ENCODE measurements at regions not wholly inside any gene's neighbourhood (a gene's known extent, or its start where the extent isn't known, plus 50 kb on each side); places are given as distances from the start of the nearest gene placed in this dataset.

DNA sequence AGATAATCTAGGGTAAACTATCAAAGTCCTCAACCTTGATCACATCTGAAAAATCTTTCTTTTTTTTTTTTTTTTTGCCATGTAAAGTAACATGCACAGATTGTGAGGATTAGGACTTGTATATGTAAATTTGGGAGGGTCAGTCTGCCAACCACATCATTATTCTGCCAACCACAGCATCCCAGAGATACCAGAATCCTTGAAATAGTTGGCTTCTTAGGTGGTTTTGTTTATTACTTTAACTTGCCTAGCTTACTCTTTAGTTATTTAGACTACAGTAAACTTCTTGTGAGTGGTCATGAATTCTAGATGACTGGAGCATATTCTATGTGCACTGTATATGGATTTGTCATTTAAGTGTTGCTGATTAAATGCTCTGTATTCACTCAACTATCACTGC lies 242.1 kb upstream of the RBMS1 start:
- Histone ChIP-seq H3K4me1 (ENCODE audit: control insufficient read depth in 2 of 2, insufficient read depth in 2 of 2, low read length in 1 of 2) (no peaks in the 10 kb centered on the region), H3K27ac (ENCODE audit: low read depth in 2 of 2, low read length in 1 of 2) (no peak overlapping the region), H3K4me3 (ENCODE audit: low read depth in 1 of 2, low read length in 2 of 2) (no peak overlapping the region), H3K9me3 (ENCODE audit: control insufficient read depth in 2 of 2, insufficient read depth in 1 of 2, low read depth in 1 of 2, low read length in 1 of 2) (no peaks in the 10 kb centered on the region), H3K36me3 (ENCODE audit: control insufficient read depth in 2 of 2, insufficient read depth in 2 of 2, low read length in 1 of 2) (no peaks in the 10 kb centered on the region), H3K27me3 (ENCODE audit: control insufficient read depth in 1 of 2, insufficient read depth in 2 of 2, low read length in 2 of 2) (no peaks in the 10 kb centered on the region)

- H3K4me3 ChIP-seq (ENCODE audit: low read depth in 1 of 2, low read length in 2 of 2): no peak overlapping the region
- 79 to 85% methylated on average over 3 of the region's 3 CpGs for WGBS, 2 donors
- H3K36me3 ChIP-seq (ENCODE audit: control insufficient read depth in 2 of 2, insufficient read depth in 2 of 2, low read length in 1 of 2): no peaks in the 10 kb centered on the region
- H3K9me3 ChIP-seq (ENCODE audit: control insufficient read depth in 2 of 2, insufficient read depth in 1 of 2, low read depth in 1 of 2, low read length in 1 of 2): no peaks in the 10 kb centered on the region
- no peaks in the 10 kb centered on the region for H3K27me3 ChIP-seq (ENCODE audit: control insufficient read depth in 1 of 2, insufficient read depth in 2 of 2, low read length in 2 of 2)
- no peak overlapping the region for H3K27ac ChIP-seq (ENCODE audit: low read depth in 2 of 2, low read length in 1 of 2)
- H3K4me1 ChIP-seq (ENCODE audit: control insufficient read depth in 2 of 2, insufficient read depth in 2 of 2, low read length in 1 of 2): no peaks in the 10 kb centered on the region
Observed at GRCh38 chr2:160736148-160737028, 242.8 kb upstream of the RBMS1 start.

DNA sequence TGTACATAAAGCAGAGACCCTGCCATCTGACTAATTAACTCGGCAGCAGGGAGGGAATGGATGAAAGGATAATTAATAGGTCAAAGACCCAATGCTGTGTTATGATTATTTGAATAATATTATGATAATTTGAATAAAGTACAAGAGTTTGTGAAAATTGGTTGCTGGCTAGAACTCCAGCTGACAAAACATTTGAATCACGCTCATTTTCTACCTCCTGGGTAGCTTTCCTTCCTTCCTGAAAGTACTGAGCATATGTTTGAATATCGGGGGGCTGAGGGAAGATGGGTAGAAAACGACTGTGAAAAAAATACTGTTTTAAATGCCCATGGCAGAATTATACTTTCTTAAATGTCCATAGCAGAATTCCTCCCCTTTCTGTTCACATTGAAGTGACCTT lies 243.6 kb upstream of the RBMS1 start:
- H3K36me3 ChIP-seq (ENCODE audit: control insufficient read depth in 2 of 2, insufficient read depth in 2 of 2, low read length in 1 of 2): no peaks in the 10 kb centered on the region
- H3K9me3 ChIP-seq (ENCODE audit: control insufficient read depth in 2 of 2, insufficient read depth in 1 of 2, low read depth in 1 of 2, low read length in 1 of 2): no peaks in the 10 kb centered on the region
- no peaks in the 10 kb centered on the region for H3K4me1 ChIP-seq (ENCODE audit: control insufficient read depth in 2 of 2, insufficient read depth in 2 of 2, low read length in 1 of 2)
- no peak overlapping the region for H3K27ac ChIP-seq (ENCODE audit: low read depth in 2 of 2, low read length in 1 of 2)
- WGBS, 2 donors: 69% methylated on average over 4 of the region's 4 CpGs
- H3K4me3 ChIP-seq (ENCODE audit: low read depth in 1 of 2, low read length in 2 of 2): no peak overlapping the region
- no peaks in the 10 kb centered on the region for H3K27me3 ChIP-seq (ENCODE audit: control insufficient read depth in 1 of 2, insufficient read depth in 2 of 2, low read length in 2 of 2)

GRCh38 chr2:160741271-160741670 lies 247.7 kb upstream of the RBMS1 start:
- Histone ChIP-seq H3K4me1 (ENCODE audit: control insufficient read depth in 2 of 2, insufficient read depth in 2 of 2, low read length in 1 of 2) (no peaks in the 10 kb centered on the region), H3K27me3 (ENCODE audit: control insufficient read depth in 1 of 2, insufficient read depth in 2 of 2, low read length in 2 of 2) (no peaks in the 10 kb centered on the region)

DNA sequence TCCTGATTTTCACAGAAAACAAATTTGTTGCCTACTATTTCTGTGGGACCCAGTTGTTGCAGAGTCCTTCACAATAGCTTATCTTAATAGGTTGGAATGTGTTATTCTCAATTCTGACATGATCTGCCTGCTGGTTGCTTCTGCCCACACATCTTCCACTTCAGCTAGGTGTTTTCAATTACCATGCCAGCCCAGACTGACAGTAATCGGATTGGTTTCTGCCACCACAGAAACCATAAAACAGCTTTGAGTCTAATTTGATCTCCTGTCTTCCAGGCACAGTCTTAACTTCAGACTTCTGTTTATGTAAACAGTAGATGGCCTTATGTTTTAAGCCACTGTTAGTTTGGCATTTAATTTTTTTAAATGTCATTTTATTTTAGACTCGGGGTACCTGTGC lies 248.2 kb upstream of the RBMS1 start:
- Histone ChIP-seq H3K27ac (ENCODE audit: low read depth in 2 of 2, low read length in 1 of 2) (no peak overlapping the region), H3K9me3 (ENCODE audit: control insufficient read depth in 2 of 2, insufficient read depth in 1 of 2, low read depth in 1 of 2, low read length in 1 of 2) (no peaks in the 10 kb centered on the region), H3K36me3 (ENCODE audit: control insufficient read depth in 2 of 2, insufficient read depth in 2 of 2, low read length in 1 of 2) (no peaks in the 10 kb centered on the region), H3K4me3 (ENCODE audit: low read depth in 1 of 2, low read length in 2 of 2) (no peak overlapping the region), H3K27me3 (ENCODE audit: control insufficient read depth in 1 of 2, insufficient read depth in 2 of 2, low read length in 2 of 2) (no peaks in the 10 kb centered on the region), H3K4me1 (ENCODE audit: control insufficient read depth in 2 of 2, insufficient read depth in 2 of 2, low read length in 1 of 2) (no peaks in the 10 kb centered on the region)
- 81 to 87% methylated on average over 2 of the region's 2 CpGs for WGBS, 2 donors

More at GRCh38 chr2:160741271-160741670, 247.7 kb upstream of the RBMS1 start:
- Histone ChIP-seq H3K27ac (ENCODE audit: low read depth in 2 of 2, low read length in 1 of 2) (no peak overlapping the region), H3K4me3 (ENCODE audit: low read depth in 1 of 2, low read length in 2 of 2) (no peak overlapping the region), H3K9me3 (ENCODE audit: control insufficient read depth in 2 of 2, insufficient read depth in 1 of 2, low read depth in 1 of 2, low read length in 1 of 2) (no peaks in the 10 kb centered on the region), H3K36me3 (ENCODE audit: control insufficient read depth in 2 of 2, insufficient read depth in 2 of 2, low read length in 1 of 2) (no peaks in the 10 kb centered on the region)

GRCh38 chr2:160742667-160743066 lies 249.1 kb upstream of the RBMS1 start:
- Histone ChIP-seq H3K27ac (ENCODE audit: low read depth in 2 of 2, low read length in 1 of 2) (no peak overlapping the region), H3K9me3 (ENCODE audit: control insufficient read depth in 2 of 2, insufficient read depth in 1 of 2, low read depth in 1 of 2, low read length in 1 of 2) (no peaks in the 10 kb centered on the region), H3K4me3 (ENCODE audit: low read depth in 1 of 2, low read length in 2 of 2) (no peak overlapping the region), H3K4me1 (ENCODE audit: control insufficient read depth in 2 of 2, insufficient read depth in 2 of 2, low read length in 1 of 2) (no peaks in the 10 kb centered on the region), H3K27me3 (ENCODE audit: control insufficient read depth in 1 of 2, insufficient read depth in 2 of 2, low read length in 2 of 2) (no peaks in the 10 kb centered on the region), H3K36me3 (ENCODE audit: control insufficient read depth in 2 of 2, insufficient read depth in 2 of 2, low read length in 1 of 2) (no peaks in the 10 kb centered on the region)
- 87 to 89% methylated on average over 2 of the region's 2 CpGs for WGBS, 2 donors

- H3K9me3 ChIP-seq (ENCODE audit: control insufficient read depth in 2 of 2, insufficient read depth in 1 of 2, low read depth in 1 of 2, low read length in 1 of 2): no peaks in the 10 kb centered on the region
- no peaks in the 10 kb centered on the region for H3K27me3 ChIP-seq (ENCODE audit: control insufficient read depth in 1 of 2, insufficient read depth in 2 of 2, low read length in 2 of 2)
- WGBS, 2 donors: 48 to 51% methylated on average over 4 of the region's 4 CpGs
- H3K4me3 ChIP-seq (ENCODE audit: low read depth in 1 of 2, low read length in 2 of 2): no peak overlapping the region
- H3K36me3 ChIP-seq (ENCODE audit: control insufficient read depth in 2 of 2, insufficient read depth in 2 of 2, low read length in 1 of 2): no peaks in the 10 kb centered on the region
- no peak overlapping the region for H3K27ac ChIP-seq (ENCODE audit: low read depth in 2 of 2, low read length in 1 of 2)
- H3K4me1 ChIP-seq (ENCODE audit: control insufficient read depth in 2 of 2, insufficient read depth in 2 of 2, low read length in 1 of 2): no peaks in the 10 kb centered on the region
Observed at GRCh38 chr2:160747501-160748170, 254.0 kb upstream of the RBMS1 start.

DNA sequence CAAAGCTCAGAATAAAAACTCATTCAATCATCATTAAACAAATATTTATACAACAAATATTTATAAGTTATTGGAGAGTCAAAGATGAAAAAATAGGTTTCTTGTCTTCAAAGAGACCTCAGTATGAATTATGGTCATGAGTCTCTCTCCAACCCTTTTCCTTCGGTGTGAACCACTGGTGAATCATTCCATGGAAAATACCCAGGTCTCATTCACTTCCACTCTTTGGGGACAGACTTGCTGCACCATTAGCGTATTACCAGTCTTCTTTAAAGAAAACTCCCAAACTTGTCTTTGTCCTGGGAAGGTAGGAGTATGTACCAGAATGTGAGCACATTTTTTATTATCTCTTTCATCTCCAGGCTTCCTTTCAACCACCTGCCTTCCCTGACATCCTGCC lies 257.4 kb upstream of the RBMS1 start:
- Histone ChIP-seq H3K27ac (ENCODE audit: low read depth in 2 of 2, low read length in 1 of 2) (no peak overlapping the region), H3K27me3 (ENCODE audit: control insufficient read depth in 1 of 2, insufficient read depth in 2 of 2, low read length in 2 of 2) (no peaks in the 10 kb centered on the region), H3K4me3 (ENCODE audit: low read depth in 1 of 2, low read length in 2 of 2) (no peak overlapping the region), H3K9me3 (ENCODE audit: control insufficient read depth in 2 of 2, insufficient read depth in 1 of 2, low read depth in 1 of 2, low read length in 1 of 2) (no peaks in the 10 kb centered on the region), H3K36me3 (ENCODE audit: control insufficient read depth in 2 of 2, insufficient read depth in 2 of 2, low read length in 1 of 2) (no peaks in the 10 kb centered on the region), H3K4me1 (ENCODE audit: control insufficient read depth in 2 of 2, insufficient read depth in 2 of 2, low read length in 1 of 2) (no peaks in the 10 kb centered on the region)
- WGBS, 2 donors: 51 to 69% methylated on average over 2 of the region's 2 CpGs

DNA sequence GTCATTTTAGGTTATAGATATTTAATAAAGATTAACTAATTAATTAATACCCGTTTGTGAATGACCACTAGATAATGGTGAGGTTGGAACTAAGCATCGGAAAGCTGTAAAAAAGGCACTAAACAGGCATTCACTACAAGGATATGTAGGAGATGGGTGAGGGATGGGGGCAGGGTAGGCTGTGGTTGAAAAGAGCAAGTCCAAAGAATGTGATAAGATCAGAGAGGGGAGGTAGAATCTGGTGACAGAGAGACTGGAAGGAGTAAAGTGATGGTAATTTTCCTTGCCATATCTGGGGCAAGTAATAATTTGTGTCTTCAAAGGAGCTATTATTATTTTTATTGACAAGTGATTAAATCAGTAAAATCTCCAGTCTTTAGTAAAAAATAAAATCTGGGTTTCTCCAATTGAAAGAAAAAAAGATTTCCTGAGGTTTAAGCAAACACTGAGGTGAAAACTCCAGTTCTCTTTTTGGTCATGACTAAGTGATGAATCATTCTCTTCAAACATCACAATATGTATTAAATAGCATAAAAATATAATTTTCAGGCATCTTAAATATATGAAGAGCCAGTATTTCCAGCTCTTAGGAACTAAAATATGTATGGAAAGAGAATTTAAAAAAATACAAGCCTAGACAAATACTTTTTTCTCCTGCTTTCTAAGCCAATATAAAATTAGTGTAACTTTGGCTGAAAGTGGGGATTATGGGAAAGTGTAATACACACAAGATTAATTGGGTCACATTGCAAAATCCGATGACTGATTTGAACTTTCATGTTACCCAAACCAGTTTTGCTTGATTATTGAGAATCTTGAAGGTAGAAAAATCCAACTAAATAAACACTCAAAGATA lies 259.1 kb upstream of the RBMS1 start:
- Histone ChIP-seq H3K27me3 (ENCODE audit: control insufficient read depth in 1 of 2, insufficient read depth in 2 of 2, low read length in 2 of 2) (no peaks in the 10 kb centered on the region), H3K9me3 (ENCODE audit: control insufficient read depth in 2 of 2, insufficient read depth in 1 of 2, low read depth in 1 of 2, low read length in 1 of 2) (no peaks in the 10 kb centered on the region), H3K4me3 (ENCODE audit: low read depth in 1 of 2, low read length in 2 of 2) (no peak overlapping the region), H3K36me3 (ENCODE audit: control insufficient read depth in 2 of 2, insufficient read depth in 2 of 2, low read length in 1 of 2) (no peaks in the 10 kb centered on the region), H3K27ac (ENCODE audit: low read depth in 2 of 2, low read length in 1 of 2) (no peak overlapping the region), H3K4me1 (ENCODE audit: control insufficient read depth in 2 of 2, insufficient read depth in 2 of 2, low read length in 1 of 2) (no peaks in the 10 kb centered on the region)
- WGBS, 2 donors: 57% methylated on average over 3 of the region's 3 CpGs

Measured in esophagus (tissue), 2 donors.